ENCODE measurements at regions not wholly inside any gene's neighbourhood (a gene's known extent, or its start where the extent isn't known, plus 50 kb on each side); places are given as distances from the start of the nearest gene placed in this dataset.
"Not testable (repeated sequence)": the region's sequence is repeated elsewhere in the genome, so short reads cannot be mapped to it uniquely, and the experiment has no call there.

DNA sequence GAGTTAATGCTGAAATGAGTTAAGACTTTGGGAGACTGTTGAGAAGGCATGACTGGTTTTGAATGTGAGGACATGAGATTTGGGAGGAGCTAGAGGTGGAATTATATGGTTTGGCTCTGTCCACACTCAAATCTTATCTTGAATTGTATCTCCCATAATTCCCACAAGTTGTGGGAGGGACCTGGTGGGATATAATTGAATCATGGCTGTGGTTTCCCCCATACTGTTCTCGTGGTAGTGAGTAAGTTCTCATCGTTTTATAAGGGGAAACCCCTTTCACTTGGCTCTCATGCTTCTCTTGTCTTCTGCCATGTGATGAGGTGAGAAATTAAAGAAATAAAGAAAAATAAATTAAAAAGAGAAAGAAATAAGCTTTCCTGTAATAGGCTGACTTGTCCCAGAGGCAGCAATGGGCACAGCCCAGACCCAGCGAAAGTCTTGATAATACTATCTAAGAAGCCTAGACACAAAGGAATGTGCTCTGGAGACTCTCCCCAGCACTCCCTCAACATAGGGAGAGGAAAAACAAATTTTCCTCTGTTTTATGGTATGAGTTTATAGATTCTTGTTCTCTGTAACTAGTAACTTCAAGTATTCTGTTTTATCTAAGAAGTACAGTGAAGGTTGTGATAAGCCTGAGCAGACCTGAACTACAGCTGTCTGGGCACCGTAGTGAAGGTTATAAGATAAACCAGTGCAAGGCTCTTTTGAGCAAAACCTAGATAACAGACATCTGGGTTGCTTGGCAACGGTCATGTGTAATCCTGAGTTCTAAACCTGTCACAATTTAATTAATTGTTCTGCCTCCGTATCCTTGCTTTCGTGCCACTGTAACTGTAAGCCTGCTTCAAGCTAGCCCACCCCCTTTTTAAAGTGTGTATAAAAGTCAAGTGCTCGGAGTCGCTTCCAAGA is 88.9 kb upstream of the ECI2 start:
- no peak for DNase-seq

DNA sequence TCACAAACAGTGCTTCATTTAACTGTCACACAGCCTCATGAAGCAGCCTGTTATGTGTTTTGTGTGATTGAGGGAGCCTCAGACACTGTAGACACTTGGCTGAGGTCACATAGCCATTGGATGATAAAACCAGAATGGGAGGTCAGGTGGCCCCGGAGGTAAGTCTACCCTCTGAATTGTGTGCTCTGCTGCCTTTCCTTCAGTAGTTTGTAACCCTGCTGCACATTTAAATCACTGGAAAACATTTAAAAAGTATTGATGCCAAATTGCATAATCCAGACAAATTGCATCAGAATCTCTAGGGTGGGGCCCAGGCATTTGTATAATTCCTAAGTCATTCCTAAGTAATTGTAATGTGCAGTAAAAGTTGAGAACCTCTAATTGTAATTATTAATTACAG is 85.2 kb upstream of the ECI2 start:
- DNase-seq = no peak

DNA sequence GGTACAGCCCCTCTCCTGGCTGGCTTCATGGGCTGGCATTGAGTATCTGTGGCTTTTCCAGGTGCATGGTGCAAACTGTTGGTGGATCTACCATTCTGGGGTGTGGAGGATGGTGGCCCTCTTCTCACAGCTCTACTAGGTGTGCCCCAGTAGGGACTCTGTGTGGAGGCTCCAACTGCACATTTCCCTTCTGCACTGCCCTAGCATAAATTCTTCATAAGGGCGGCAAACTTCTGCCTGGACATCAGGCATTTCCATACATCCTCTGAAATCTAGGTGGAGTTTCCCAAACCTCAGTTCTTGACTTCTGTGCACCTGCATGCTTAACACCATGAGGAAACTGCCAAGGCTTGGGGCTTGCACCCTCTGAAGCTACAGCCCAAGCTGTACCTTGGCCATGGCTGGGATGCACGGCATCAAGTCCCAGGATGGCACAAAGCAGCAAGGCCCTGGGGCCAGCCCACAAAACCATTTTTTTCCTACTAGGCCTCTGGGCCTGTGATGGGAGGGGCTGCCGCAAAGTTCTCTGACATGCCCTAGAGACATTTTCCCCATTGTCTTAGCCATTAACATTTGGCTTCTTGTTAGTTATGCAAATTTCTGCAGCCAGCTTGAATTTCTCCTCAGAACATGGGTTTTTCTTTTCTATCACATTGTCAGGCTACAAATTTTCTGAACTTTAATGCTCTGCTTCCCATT is 83.4 kb upstream of the ECI2 start:
- not testable (repeated sequence) for DNase-seq

DNA sequence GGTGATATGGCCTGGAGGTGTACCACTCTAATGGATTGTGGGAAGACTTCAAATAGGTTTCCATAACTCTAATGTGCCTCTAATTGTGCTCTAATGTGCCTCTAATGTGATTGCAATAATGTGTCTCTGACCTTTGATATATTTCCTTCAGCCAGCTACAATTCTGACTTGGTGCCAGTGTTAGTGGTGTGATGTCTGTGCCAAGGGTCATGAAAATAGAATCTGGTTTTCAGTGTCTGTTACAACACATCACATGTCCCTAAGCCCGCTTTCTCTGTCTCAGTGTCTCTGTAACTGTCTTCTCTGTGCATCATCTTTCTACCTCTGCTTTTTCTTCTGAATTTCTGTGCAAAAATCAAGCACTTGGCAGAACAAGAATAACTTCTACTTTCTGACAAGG is 77.2 kb upstream of the ECI2 start:
- DNase-seq = no peak

DNA sequence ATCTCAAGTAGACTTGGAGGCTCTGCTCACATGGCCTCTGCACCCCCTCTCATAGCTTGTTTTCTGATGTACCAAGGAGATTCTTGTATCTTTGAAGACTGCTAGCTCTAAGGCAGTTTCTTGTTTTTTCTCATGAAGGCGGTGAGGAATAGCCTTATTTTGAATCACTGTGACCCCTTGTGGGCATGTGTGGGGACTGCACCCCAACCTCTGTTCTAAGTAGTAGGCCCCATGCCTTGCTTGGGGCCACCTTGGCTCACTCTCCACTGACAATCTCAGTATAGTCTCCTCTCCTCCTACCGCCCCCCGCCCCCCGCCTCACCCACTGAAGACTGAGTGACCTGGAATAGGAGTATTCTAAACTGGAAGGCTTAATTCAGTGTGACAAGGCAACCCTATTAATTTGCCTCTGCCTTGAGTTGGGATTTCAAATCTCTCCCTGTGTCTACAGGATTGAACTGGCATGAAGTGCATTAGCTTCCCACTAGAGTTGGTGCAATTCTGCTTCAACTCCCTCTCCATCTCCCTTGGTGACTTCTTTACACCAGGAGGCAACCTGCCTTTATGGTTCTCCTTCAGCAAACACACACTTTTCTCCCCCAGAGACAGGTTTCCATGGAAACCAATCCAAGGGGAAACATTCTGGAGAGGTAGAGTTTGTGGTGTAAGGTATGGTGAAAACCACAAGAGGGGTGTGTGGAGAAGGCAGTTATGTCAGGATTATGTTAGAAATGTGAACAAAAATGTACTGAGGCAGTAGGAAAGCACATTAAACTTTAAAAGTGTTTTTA is 75.4 kb upstream of the ECI2 start:
- peak; percentile 23 for DNase-seq

DNA sequence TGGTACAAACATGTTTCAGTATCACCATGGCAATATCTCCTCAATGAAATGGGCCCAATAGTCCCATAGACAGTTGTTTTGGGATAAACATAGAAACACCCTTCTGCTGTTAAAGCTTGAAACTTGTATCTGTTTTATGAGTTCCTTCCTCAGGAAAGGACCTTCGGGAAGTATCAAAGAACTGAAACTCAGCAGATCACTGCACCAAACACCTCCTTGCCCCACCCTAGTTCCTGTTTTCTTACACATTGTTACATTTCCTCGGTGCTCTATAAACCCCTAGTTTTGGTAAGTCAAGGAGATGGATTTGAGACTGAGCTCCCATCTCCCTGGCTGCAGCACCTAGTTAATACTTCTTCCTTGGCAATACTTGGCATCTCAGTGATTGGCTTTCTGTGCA is 73.8 kb upstream of the ECI2 start:
- DNase-seq = no peak

DNA sequence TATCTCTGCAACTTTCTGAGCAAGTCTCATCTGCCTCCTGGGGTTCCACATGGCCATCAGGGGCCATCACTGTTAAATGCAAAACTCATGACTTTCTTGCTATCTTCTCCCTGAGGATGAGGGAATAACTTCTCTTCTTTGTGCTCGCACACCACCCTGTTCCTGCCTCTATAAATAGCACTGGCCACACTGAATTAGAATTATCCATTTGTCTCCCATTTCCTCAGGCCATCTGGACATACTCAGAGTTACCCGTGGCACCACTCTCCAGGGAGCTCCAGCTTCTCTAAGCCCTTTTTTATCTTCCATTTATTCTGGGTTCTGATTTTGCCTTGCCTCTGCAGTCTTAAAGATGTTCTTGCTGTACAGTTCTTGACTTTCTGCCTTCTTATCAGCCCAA is 72.8 kb upstream of the ECI2 start:
- DNase-seq = no peak

DNA sequence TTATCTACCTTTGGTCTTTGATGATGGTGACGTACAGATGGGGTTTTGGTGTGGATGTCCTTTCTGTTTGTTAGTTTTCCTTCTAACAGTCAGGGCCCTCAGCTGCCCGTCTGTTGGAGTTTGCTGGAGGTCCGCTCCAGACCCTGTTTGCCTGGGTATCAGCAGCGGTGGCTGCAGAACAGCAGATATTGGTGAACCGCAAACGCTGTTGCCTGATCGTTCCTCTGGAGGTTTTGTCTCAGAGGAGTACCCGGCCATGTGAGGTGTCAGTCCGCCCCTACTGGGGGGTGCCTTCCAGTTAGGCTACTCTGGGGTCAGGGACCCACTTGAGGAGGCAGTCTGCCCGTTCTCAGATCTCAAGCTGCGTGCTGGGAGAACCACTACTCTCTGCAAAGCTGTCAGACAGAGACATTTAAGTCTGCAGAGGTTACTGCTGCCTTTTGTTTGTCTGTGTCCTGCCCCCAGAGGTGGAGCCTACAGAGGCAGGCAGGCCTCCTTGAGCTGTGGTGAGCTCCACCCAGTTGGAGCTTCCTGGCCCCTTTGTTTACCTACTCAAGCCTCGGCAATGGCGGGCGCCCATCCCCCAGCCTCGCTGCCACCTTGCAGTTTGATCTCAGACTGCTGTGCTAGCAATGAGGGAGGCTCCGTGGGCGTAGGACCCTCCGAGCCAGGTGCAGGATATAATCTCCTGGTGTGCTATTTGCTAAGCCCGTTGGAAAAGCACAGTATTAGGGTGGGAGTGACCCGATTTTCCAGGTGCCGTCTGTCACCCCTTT is 68.5 kb upstream of the ECI2 start:
- DNase-seq = not testable (repeated sequence)

DNA sequence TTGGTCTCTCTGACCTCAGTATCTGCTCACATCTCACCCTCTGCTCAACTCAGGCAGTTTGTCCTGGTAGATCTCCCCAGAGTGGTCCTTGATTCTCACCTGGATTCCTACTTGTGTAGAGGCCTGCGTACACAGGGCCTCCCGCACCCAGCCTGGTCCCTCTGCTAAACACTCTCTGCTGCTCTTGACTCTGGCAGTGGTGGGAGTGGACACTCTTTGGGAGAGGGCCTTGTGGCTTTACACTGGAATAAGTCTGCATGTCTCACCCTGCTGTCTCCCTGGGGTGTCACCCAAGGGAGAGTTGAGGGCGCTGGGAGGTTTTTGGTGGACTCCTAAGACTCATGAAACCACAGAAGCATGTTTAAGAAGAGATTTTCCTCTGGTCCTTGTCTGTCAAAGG is 57.3 kb upstream of the ECI2 start:
- DNase-seq = no peak

DNA sequence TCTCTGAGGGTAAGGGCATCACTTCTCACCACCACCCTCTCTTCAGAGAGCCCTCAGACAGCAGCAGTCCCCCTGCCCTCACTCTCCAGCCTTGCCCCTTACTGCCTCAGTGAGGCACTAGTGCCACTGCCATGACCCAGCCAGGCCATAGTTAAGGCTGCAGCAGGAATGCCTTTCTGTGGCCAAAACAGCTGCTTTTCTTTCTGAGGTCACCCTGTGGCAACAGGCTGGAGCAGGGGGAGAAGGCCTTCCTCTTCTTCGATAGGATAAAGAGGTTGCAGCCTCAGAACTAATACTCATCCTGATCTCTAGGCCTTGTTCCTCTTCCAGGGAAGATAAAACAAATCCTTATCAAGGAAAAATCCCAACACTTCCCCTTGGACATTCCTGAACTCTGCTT is 56.8 kb upstream of the ECI2 start:
- no peak for DNase-seq

DNA sequence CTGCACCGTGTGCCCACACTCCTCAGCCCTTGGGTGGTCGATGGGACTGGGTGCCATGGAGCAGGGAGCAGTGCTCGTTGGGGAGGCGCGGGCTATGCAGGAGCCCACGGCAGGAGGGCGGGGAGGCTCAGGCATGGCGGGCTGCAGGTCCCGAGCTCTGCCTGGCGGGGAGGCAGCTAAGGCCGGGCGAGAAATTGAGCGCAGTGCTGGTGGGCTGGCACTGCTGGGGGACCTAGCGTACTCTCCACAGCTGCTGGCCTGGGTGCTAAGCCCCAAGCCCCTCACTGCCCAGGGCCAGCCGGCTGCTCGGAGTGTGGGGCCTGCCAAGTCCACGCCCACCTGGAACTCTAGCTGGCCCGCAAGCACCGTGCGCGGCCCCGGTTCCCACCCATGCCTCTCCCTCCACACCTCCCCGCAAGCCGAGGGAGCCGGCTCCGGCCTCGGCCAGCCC is 55.9 kb upstream of the ECI2 start:
- no peak for DNase-seq

DNA sequence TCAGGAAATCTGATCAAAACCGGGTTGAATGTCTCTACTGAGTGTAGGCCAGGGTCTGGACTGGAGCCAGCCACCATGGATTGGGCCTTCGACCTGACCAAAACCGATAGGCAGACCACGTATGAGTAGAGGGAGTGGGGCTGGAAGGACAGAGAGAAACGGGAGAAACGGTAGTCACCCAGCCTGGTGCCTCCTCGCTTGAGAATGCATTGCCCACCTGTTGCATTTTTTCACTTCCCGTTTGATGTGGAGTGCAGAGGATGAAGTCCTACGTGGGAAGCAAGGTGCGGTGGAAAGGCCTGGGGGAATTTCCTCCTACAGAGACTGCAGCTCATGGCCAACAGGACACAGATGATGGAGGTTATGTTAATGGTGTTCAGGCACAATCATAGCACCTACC is 53.9 kb upstream of the ECI2 start:
- no peak for DNase-seq

DNA sequence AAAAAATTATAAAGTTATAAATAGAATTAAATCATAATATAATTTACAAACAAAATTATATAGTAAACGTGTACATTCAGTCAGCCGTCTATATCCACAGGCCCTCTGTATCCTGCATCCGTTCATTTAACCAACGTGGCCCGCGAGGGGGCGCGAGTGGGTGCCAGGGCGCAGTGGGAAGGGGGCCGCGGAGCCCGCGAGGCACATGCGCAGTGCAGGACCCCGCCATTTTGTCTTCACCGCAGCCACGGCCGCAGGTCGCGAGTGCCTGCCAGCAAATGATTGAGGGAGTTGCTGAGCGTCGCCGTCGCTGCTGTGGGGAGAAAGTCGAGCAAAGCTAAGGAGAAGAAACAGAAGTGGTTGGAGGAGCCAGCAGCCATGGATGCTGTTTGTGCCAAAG is 53.4 kb upstream of the ECI2 start:
- no peak for DNase-seq

DNA sequence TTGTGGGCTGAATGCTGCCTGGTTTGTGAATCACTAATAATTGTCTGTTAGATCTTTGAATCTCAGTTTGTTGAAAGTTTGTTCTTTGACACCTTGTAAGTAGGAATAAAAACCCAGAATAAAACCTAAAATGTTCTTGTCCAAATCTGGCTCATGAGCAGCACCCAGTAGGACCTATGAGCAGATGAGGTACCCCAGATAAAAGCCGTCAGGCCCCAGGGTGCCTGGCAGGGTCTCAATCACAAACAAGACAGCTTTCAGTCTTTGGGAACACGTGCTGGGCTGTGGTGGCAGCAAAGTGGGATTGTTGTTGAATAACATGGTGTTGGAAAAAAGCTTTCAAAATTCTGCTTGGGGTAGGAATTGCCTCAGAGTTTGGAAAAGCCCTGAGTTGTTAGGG is 52.1 kb upstream of the ECI2 start:
- DNase-seq = no peak

DNA sequence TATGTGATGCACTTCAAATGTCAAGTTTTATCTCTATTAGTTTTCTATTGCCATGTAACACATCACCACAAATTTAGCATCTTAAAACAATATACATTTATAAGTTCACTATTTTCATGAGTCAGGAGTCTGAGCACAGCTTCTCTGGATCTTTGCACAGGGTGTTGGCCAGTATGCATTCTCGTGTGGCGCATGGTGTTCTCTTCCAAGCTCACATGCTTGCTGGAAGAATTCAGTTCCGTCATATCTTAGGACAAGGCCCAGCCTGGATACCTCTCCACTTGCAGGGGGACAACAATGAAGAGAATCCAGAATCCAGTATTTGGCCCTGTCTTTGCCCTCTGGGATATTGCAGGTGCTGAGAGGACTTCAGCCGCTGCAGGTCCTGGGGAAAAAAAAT is 51.0 kb upstream of the ECI2 start:
- DNase-seq = no peak

DNA sequence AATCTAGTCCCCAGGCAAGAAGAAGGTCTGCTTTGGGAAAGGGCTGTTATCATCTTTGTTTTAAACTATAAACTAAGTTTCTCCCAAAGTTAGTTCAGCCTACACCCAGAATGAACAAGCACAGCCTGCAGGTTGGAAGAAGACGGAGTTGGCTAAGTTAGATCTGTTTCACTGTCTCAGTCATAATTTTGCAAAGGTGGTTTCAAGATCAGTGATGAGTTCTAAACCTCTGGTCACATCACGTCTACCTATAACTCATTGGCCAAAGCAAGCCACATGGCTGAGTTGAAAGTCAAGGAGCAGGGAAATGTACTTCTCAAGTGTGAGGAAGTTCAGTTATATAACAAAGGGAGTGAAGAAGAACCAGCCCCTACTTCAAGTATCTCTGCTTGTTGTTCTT is 50.5 kb upstream of the ECI2 start:
- no peak for DNase-seq

DNA sequence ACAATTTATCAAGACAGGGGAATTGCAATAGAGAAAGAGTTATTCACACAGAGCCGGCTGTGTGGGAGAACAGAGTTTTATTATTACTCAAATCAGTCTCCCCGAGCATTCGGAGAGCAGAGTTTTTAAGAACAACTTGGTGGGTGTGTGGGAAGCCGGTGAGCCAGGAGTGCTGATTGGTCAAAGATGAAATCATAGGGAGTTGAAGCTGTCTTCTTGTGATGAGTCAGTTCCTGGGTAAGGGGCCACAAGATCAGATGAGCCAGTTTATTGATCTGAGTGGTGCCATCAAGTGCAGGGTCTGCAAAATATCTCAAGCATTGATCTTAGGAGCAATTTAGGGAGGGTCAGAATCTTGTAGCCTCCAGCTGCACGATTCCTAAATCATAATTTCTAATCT is 50.0 kb upstream of the ECI2 start:
- peak; percentile 50 for DNase-seq

Measured in stimulated activated naive CD4-positive, alpha-beta T cell treated with Interleukin-2 at 50 U/mL for 16 hours (primary cell).